ENCODE measurements at regions not wholly inside any gene's neighbourhood (a gene's known extent, or its start where the extent isn't known, plus 50 kb on each side); places are given as distances from the start of the nearest gene placed in this dataset.

- CTCF ChIA-PET = no interaction called here
- H3K4me3 ChIP-seq (ENCODE audit: low read depth, low read length) = no peak overlapping the region
- no peaks in the 10 kb centered on the region for H3K36me3 ChIP-seq (ENCODE audit: control insufficient read depth, insufficient read depth, low read length)
- no peak for TF ChIP-seq CTCF (IDR thresholded peaks at IDR 0.05; ENCODE audit: insufficient read depth, low read depth, low read length)
- DNase-seq (ENCODE audit: low read depth) = no peak
- H3K27me3 ChIP-seq (ENCODE audit: control insufficient read depth, insufficient read depth, low read length) = peaks cover 8% of the 10 kb centered on the region
- POLR2A ChIA-PET = no interaction called here
These were observed 156.3 kb downstream of the BTC start for GRCh38 chr4:74638001-74638400.

- DNase-seq (ENCODE audit: low read depth) = no peak
- CTCF ChIA-PET = no interaction called here
- POLR2A ChIA-PET = no interaction called here
- no peak for TF ChIP-seq CTCF (IDR thresholded peaks at IDR 0.05; ENCODE audit: insufficient read depth, low read depth, low read length)
- H3K27me3 ChIP-seq (ENCODE audit: control insufficient read depth, insufficient read depth, low read length) = peaks cover 6% of the 10 kb centered on the region
- no peak overlapping the region for H3K4me3 ChIP-seq (ENCODE audit: low read depth, low read length)
- no peaks in the 10 kb centered on the region for H3K36me3 ChIP-seq (ENCODE audit: control insufficient read depth, insufficient read depth, low read length)
These were observed 155.6 kb downstream of the BTC start for GRCh38 chr4:74638689-74639088.

GRCh38 chr4:74640111-74640903 lies 154.0 kb downstream of the BTC start:
- TF ChIP-seq CTCF (IDR thresholded peaks at IDR 0.05; ENCODE audit: insufficient read depth, low read depth, low read length) = no peak
- Histone ChIP-seq H3K36me3 (ENCODE audit: control insufficient read depth, insufficient read depth, low read length) (no peaks in the 10 kb centered on the region), H3K27me3 (ENCODE audit: control insufficient read depth, insufficient read depth, low read length) (peaks cover 4% of the 10 kb centered on the region; the same call in 1 of the 2 replicates), H3K4me3 (ENCODE audit: low read depth, low read length) (no peak overlapping the region)
- no peak for DNase-seq (ENCODE audit: low read depth)
- ChIA-PET POLR2A (no interaction called here), CTCF (interaction anchor here (0.9 kb wide), 1 partner anchor 27 kb away, joined by 3 read pairs; no protein-coding TSS in a partner anchor)

- H3K36me3 ChIP-seq (ENCODE audit: control insufficient read depth, insufficient read depth, low read length) = no peaks in the 10 kb centered on the region
These were observed 152.3 kb downstream of the BTC start for GRCh38 chr4:74642006-74642405.

GRCh38 chr4:74649193-74649592 lies 145.1 kb downstream of the BTC start:
- CTCF ChIA-PET = no interaction called here
- DNase-seq (ENCODE audit: low read depth) = no peak
- Histone ChIP-seq H3K36me3 (ENCODE audit: control insufficient read depth, insufficient read depth, low read length) (no peaks in the 10 kb centered on the region), H3K4me3 (ENCODE audit: low read depth, low read length) (no peak overlapping the region), H3K27me3 (ENCODE audit: control insufficient read depth, insufficient read depth, low read length) (no peaks in the 10 kb centered on the region)
- TF ChIP-seq CTCF (IDR thresholded peaks at IDR 0.05; ENCODE audit: insufficient read depth, low read depth, low read length) = no peak
- POLR2A ChIA-PET = no interaction called here

More at GRCh38 chr4:74642006-74642405, 152.3 kb downstream of the BTC start:
- no peak for TF ChIP-seq CTCF (IDR thresholded peaks at IDR 0.05; ENCODE audit: insufficient read depth, low read depth, low read length)
- H3K27me3 ChIP-seq (ENCODE audit: control insufficient read depth, insufficient read depth, low read length) = no peaks in the 10 kb centered on the region
- H3K4me3 ChIP-seq (ENCODE audit: low read depth, low read length) = no peak overlapping the region
- ChIA-PET CTCF (interaction anchor here (0.9 kb wide), 1 partner anchor 264 kb away, joined by 3 read pairs; no protein-coding TSS in a partner anchor), POLR2A (no interaction called here)
- DNase-seq (ENCODE audit: low read depth) = no peak

Data from BJ (cell line).